GM12872 (cell line): ENCODE measurements at regions not wholly inside any gene's neighbourhood (a gene's known extent, or its start where the extent isn't known, plus 50 kb on each side); places are given as distances from the start of the nearest gene placed in this dataset.

Experiments used
- TF ChIP-seq, protein P1 (sequence below): IDR thresholded peaks from 3 replicates; pipeline ENCODE4 v1.5.1; 2011; ENCODE audit warnings: low read depth, mild to moderate bottlenecking, low read length, moderate library complexity; ENCODE audit not compliant: insufficient read depth

GRCh38 chr10:131646551-131647525, 254.0 kb upstream of the PPP2R2D start:
- TF ChIP-seq, protein P1, sequence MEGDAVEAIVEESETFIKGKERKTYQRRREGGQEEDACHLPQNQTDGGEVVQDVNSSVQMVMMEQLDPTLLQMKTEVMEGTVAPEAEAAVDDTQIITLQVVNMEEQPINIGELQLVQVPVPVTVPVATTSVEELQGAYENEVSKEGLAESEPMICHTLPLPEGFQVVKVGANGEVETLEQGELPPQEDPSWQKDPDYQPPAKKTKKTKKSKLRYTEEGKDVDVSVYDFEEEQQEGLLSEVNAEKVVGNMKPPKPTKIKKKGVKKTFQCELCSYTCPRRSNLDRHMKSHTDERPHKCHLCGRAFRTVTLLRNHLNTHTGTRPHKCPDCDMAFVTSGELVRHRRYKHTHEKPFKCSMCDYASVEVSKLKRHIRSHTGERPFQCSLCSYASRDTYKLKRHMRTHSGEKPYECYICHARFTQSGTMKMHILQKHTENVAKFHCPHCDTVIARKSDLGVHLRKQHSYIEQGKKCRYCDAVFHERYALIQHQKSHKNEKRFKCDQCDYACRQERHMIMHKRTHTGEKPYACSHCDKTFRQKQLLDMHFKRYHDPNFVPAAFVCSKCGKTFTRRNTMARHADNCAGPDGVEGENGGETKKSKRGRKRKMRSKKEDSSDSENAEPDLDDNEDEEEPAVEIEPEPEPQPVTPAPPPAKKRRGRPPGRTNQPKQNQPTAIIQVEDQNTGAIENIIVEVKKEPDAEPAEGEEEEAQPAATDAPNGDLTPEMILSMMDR = no peak

- TF ChIP-seq, protein P1 = no peak
These were observed 253.0 kb upstream of the PPP2R2D start for GRCh38 chr10:131647789-131648188.

DNA sequence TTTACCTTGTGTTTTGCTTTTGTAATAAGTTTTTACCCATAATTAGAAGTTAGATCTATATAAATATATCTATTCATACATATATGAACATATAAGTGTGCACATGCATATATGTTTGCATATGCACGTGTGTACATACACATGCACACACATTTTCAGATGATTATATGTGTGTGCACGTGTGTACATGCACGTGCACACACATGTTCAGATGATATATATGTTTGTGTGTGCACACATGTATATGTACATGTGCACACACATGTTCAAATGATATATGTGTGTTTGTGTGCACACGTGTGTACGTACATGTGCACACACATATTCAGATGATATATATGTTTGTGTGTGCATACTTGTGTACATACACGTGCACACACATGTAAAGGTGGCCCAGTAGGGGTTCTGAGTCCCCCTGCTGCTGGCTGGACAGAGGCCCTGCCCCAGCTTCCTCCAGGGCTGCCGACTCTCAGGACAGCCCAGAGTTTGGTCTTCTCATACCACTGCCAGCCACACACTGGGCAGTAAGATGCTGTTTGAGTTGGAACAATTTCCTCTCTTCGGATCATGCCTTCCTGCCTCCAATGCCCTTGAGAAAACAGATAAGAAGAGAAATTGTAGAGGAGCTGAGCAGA, 252.3 kb upstream of the PPP2R2D start:
- TF ChIP-seq, protein P1 = no peak

DNA sequence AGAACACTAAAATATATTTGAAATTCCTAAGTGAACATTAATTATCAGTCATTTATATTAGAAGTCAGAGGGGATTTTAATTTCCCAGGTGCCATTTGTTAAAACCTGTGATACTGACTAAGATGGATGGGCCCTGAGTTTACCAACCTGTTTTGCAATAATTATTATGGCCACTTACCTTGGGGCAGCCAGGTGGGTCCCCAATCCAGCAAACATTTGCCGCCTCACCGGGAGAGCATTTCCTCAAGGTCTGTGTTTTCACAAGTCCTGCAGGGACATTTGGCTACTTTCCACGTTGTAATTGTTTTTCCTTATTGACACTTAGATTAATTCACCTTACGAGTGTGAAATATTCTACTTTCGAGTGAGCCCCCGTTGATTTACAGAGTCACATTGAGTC, 251.2 kb upstream of the PPP2R2D start:
- TF ChIP-seq, protein P1 = no peak

- TF ChIP-seq, protein P1 = no peak
These were observed 250.6 kb upstream of the PPP2R2D start for GRCh38 chr10:131650169-131650705.

- TF ChIP-seq, protein P1 = no peak
These were observed 249.8 kb upstream of the PPP2R2D start for GRCh38 chr10:131650771-131651673.
